Inflammatory macrophage (primary cell): ENCODE measurements at regions not wholly inside any gene's neighbourhood (a gene's known extent, or its start where the extent isn't known, plus 50 kb on each side); places are given as distances from the start of the nearest gene placed in this dataset.

Source experiments
- DNase-seq, 2 donors: peaks; one replicate each; pipeline ENCODE4 v3.0.0-alpha.2; 2020 to 2022

GRCh38 chr1:87829360-87829759 lies 500.7 kb downstream of the LMO4 start:
- DNase-seq, result no peak

GRCh38 chr1:87830432-87830978 lies 501.8 kb downstream of the LMO4 start:
- peak in 1 of 2 donors; percentile 18 for DNase-seq

- DNase-seq, result peak; percentile 55
Measured at GRCh38 chr1:87833166-87833565, 504.5 kb downstream of the LMO4 start.

- no peak for DNase-seq
Measured at GRCh38 chr1:87834151-87834550, 505.5 kb downstream of the LMO4 start.

- no peak for DNase-seq
Measured at GRCh38 chr1:87834941-87835340, 506.3 kb downstream of the LMO4 start.

- DNase-seq, result no peak
Measured at GRCh38 chr1:87840767-87841166, 512.1 kb downstream of the LMO4 start.

- DNase-seq, result no peak
Measured at GRCh38 chr1:87841332-87841731, 512.7 kb downstream of the LMO4 start.

- DNase-seq, result no peak
Measured at GRCh38 chr1:87842156-87842555, 513.5 kb downstream of the LMO4 start.

- no peak for DNase-seq
Measured at GRCh38 chr1:87844251-87844650, 515.6 kb downstream of the LMO4 start.

- DNase-seq, result no peak
Measured at GRCh38 chr1:87851490-87851889, 522.8 kb downstream of the LMO4 start.

GRCh38 chr1:87852410-87853161 lies 523.9 kb downstream of the LMO4 start:
- no peak for DNase-seq

- no peak for DNase-seq
Measured at GRCh38 chr1:87853576-87854351, 525.1 kb downstream of the LMO4 start.

- DNase-seq, result no peak
Measured at GRCh38 chr1:87863317-87863716, 534.6 kb downstream of the LMO4 start.

- no peak for DNase-seq
Measured at GRCh38 chr1:87864676-87865075, 536.0 kb downstream of the LMO4 start.

GRCh38 chr1:87866416-87866815 lies 537.7 kb downstream of the LMO4 start:
- DNase-seq, result no peak

GRCh38 chr1:87867626-87868025 lies 538.9 kb downstream of the LMO4 start:
- DNase-seq, result no peak

- DNase-seq, result peak; percentile 80 to 92
Measured at GRCh38 chr1:87869567-87869966, 540.9 kb downstream of the LMO4 start.

- no peak for DNase-seq
Measured at GRCh38 chr1:87872189-87872588, 543.5 kb downstream of the LMO4 start.

- DNase-seq, result no peak
Measured at GRCh38 chr1:87872692-87873091, 544.0 kb downstream of the LMO4 start.

GRCh38 chr1:87878873-87879272 lies 550.2 kb downstream of the LMO4 start:
- DNase-seq, result no peak

- DNase-seq, result no peak
Measured at GRCh38 chr1:87880098-87880760, 551.5 kb downstream of the LMO4 start.

- no peak for DNase-seq
Measured at GRCh38 chr1:87880764-87881163, 552.1 kb downstream of the LMO4 start.

- DNase-seq, result no peak
Measured at GRCh38 chr1:87883906-87884305, 555.2 kb downstream of the LMO4 start.
